Activated effector memory CD4-positive, alpha-beta T cell treated with Interleukin-2 at 50 U/mL for 16 hours (primary cell): ENCODE measurements at regions not wholly inside any gene's neighbourhood (a gene's known extent, or its start where the extent isn't known, plus 50 kb on each side); places are given as distances from the start of the nearest gene placed in this dataset.
A peak's percentile ranks its signal among the peaks of the same experiment; 100 is the strongest.

ENCODE experiments used
- DNase-seq: peaks from one replicate; pipeline ENCODE4 v3.0.0-alpha.2; 2020

DNA sequence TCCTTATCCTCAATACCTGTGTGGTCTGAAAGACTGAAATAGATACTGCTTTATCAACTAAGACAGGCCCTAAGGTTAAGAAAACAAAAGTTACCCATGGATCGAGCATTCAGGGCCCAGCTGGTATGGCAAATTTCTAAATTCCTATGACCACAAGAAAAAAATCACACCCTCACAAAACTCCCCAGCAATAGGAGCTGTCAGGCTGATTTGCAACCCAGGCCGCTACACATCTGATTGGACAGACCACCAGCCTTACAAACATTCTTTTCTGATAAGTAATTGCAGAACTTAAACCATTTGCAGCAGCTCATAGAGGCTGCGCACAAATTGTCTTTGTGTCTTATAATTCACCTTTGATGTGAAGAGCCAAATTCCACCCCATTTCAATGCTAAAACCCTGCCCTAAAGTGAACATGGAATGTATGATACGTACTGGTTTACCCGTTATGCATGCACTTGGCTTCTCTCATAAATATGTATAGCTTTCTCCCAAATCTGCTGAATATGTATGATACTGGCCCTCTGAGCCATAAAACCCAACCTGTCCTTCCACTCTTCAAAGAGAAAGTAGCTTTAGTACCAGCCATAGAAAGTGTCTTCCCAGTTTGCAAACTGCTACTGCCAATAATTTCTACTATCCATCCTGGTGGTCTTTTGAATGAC lies 842.5 kb downstream of the GRID1 start:
- DNase-seq = no peak

DNA sequence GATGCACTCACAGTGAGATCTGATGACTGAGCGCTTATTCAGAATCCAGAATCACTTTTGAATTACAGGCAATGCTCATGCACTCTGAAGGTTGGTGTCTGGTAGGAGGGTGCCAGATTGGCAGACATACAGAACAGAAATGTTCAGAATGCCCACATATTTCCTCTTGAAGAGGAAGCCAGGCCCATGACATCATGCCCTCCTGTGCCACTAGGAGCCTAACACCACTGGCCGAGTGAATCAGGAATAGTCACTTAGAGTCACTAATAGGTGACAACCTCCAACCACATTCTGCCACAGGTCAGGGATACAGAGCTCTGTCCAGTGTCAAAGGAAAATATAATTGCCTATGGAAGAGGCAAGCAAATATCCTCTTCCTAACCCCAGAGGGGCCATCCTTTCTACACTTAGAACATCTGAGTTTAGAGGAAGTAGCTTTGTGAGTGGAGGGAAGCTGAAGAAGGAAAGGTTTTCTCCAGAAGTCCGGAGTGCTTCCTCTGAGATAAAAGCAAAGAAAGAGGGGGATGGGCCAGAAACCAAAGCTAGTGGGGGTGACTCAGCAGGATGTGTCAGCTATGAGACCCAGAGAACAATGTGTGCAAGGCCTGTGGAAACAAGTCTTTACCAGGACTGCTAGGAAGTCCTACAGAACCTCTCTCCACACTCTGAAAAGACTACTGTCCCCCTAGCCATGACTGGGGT lies 838.8 kb downstream of the GRID1 start:
- DNase-seq = no peak

DNA sequence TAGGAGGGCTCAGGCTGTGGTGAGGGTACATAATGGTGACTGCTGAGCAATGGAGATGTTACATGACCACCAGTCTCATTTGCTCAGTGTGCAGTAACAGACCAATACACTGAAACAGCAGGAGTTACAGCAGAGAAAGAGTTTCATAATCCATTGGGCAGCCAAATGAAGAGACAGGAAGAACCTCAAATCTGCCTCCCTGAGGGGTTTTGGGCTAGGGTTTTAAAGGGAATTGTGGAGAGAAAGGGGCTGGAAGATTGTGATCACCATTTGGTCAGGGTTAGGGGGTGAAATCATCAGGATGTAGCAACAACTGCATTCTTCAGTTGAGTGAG lies 838.3 kb downstream of the GRID1 start:
- DNase-seq = no peak

DNA sequence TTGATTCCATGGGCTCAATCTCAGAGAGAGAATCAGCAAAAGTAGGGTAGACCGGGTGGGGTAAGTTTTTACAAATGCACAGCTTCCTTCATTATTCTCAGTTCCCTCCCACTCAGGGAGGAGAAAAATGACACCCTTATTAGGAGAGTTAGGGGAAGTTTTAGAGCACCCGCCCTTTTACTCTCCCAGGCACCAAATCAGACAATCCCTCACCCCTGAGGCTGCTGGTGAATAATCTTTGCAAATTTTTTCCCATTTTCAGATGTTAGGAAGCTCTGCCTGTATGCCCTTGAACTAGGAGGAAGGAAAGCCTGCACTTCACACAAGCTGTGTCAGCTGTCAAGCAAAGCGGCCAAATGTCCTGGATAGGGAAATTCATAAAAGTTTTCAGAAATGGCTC lies 834.9 kb downstream of the GRID1 start:
- no peak for DNase-seq

DNA sequence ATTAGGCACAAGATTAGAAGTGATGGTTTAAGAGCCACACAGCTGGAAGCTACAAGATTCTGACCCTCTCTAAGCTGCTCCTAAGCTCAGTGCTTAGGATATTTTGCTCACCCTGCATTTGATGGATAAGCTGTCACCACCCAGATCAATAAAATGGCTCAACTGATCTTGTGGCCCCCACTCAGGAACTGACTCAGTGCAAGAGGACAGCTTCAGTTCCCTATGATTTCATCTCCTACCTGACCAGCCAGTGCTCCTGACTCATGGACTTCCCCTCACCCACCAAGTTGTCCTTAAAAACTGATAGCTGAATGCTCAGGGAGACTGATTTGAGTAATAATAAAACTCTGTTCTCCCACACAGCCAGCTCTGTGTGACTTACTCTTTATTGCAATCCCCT lies 833.8 kb downstream of the GRID1 start:
- DNase-seq = no peak

DNA sequence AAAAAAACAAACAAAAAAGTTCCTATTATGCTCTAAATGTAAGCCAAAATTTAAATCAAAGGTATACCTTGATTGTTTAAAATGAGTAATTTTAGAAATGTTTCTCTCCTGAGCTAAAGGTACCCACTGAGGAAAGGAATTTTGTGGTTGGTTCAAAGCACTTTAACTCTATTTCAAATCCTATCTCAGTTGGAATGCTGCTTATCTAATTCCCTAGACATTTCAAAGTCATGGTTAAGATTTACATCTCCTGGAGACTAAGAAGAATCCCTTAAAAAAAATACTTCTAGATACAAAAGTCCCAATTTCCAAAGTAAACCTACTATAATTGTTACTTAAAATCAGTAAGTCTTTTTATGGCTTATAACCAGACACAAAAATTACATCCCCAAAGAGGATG lies 830.7 kb downstream of the GRID1 start:
- no peak for DNase-seq

DNA sequence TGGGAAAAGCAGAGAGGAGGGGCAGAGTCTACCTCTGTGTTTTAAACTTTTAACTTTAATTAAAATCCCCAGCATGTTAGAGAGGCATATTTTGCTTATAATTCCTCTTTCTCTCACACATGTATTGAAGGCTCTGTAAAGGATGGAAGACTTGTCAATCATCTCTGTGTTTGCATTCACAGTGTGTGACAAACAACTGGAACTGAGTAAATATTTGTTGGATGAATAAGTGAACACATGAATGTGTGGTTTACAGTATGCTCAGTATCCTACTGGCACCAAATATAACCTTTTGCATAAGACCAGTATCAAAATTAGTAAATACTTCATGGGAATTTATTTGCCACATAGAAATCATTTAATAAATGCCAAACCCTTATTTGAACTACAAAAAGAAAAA lies 829.0 kb downstream of the GRID1 start:
- DNase-seq = no peak

DNA sequence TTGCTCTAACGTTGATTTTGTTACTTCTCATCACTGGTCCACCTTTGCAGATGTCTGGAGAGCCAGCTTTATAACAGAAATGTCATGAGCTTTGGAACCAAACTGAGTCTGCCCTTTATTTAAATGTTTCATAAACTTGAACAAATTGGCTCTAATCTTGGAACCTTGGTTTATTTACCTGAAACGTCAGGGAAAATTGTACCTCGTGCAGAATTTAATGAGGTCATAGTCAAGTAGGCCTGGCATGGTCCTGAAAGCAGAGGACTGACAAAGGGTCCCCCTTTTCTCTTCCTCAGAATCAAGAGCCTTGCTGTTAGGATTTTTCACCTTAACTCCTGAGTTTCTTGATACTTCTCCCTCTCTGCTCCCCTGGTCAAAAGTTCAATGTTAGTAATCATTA lies 828.0 kb downstream of the GRID1 start:
- DNase-seq = no peak

DNA sequence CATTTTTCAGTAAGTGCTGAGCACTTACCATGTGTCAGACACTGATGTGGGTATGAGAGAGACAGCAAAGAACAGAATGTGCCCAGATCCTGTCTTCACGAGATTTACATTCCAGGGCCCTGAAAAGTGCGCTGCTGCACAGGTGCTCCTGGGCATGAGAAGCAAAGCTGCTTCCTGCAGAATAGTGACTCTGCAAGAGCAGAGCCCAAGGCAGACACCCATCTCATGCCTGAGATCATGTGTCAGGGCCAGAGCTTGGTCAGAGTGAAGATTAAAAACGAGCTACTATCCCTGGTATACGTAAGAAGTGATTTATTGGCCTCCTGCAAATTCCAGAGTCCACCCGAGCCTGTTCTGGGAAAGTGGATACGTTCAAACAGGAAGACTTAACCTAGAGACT lies 824.4 kb downstream of the GRID1 start:
- DNase-seq = no peak

DNA sequence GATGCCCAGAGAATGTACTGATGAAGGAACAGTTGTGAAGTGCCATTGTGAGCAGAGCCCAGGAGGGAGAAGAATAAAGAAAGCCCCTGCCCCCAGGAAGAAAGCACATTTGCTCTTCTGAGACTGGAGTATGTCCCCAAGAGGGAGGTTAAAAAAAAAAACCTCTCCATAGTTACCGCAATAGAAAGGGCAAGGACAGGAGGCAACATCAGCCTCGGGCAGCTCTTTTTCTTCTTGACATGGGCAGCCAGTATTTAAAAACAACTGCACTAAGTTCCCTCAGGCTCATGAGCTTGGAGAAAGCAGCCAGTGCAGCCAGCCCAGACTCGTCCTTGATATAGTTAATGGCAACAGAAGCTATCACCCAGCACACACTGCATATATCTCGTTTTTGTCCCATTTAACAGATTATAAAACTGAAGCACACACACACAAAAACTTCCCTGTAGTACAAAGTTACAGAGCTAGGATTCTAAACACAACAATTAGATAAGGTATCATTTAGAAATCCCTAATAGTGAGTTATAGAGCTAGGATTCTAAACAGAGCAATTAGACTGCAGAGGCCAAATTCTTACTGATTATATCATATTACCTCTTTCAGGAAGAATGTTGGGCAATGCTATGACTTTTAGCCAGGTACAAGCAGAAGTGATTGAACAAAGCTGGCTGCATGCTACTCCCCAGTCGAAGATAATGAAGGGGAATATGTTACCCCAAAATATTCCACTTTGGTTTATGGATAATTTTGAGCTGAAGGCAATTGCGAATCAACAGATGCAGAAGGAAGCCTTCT lies 823.5 kb downstream of the GRID1 start:
- no peak for DNase-seq

DNA sequence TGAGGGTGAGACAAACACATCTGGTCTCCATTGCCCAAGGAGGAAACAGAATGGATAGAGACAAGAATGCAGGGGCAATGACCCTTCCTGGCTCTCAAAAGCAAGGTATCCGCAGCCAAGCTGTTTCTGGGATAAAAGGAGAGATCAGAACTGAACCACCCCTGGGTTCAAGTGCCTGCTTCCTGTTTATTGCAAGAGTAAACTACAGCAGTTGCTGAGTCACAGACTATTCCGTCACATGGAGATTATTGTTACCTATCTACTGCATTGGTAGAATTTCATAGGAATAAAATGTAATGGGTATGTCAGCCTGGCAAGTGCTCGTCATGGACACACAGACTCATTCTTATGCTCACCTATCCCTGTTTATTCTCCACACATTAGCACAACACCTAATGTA lies 821.6 kb downstream of the GRID1 start:
- no peak for DNase-seq

DNA sequence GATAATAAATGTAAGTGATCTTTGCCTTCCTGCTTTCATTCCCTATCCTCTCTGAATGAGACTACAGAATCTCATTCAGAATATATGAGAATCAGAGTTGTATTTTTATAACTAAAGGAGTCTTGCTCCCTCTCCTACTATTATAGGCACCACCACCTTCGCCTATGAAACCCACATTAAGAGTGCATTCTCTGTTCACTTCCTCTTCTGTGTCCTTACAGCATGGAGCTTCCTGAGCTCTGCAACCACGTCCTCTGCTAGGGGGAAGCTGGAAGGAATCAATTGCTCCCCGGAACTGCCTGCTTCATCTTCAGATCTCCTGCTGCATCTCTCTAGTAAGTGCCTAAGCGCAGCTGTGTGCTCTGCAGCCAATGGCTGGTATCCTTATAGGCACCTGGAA lies 820.7 kb downstream of the GRID1 start:
- DNase-seq = no peak

DNA sequence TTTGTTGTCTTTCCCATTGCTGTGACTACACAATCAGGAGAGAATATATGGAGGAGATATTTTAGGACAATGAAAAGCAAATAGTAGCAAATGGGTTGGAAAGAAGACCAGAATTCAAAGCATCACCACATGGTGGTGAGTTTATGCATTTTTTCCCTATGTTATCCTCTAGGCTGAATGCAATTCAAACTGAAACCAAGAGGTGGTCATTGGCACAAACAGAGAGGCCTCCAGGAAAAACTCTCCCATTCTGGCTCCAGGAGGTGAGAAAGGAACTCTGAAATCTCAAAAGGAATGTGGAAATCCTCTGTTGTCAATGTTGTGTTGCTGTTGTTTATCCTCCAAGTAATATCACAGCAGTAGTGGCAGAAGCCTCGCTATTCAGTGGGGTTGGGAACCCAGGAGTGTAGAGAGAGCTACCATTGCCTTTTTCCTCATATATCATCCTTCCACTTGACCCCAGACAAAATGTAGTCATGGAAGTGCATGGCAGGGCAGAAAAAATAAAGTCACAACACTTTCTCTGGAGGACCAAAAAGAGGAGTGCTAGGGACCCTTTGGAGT lies 819.1 kb downstream of the GRID1 start:
- DNase-seq = no peak

DNA sequence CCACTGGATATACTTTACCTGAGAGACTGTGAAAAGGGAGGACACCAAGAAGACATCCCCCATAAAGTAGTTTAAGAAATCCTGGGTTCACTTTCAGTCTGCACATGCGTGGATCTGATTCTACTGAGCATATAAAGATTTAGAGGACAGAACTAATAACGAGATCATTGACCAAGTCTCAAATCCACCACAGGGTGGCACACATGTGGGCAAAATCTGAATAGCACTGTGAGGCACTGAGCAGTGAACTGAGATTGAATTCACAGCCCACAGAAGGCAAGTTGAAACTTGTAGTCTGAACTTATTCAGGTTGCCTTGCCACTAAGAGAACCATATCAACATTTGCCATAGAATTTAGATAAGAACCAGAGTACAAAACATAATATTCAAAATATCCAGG lies 818.6 kb downstream of the GRID1 start:
- DNase-seq = peak; percentile 7
